ENCODE measurements at regions not wholly inside any gene's neighbourhood (a gene's known extent, or its start where the extent isn't known, plus 50 kb on each side); places are given as distances from the start of the nearest gene placed in this dataset.
A peak's percentile ranks its signal among the peaks of the same experiment; 100 is the strongest.

- DNase-seq (ENCODE audit: insufficient read length, low spot score) (no peak), FAIRE-seq (peak; percentile 6)
- no peak for TF ChIP-seq POLR2A (IDR thresholded peaks at IDR 0.05; ENCODE audit: low read depth, low read length)
Observed at GRCh38 chr10:88158526-88159122, 295.2 kb downstream of the PTEN start.

DNA sequence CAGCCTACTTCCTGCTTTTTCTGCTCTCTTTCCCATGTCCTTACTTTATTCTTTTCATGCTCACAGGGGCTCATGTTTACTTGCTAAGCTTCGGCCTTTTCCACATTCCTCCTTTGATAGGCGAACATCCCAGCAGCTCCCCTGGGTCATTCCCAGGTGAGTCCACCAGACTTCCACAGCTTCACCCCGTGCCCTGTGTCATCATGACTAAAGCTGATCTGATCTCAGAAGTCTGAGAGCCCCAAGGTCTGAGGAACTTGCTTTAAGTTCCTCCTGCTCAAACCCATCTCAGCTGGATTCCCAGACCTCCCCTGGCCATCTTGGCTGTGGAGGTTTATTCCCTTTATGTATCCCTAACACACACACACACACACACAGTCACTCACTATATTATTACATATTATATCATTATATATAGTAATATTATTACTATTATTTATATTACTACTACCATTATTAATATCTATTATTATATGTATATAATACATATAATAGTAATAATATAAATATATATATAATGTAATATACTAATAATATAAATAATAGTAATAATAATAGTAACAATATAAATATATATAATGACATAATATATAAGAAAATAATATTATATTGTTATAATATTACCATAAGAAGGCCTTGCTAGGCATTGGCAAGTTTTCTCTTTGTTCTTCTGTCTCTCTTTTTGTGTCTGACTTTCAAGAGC lies 295.9 kb downstream of the PTEN start:
- DNase-seq (ENCODE audit: insufficient read length, low spot score) = no peak
- TF ChIP-seq POLR2A (IDR thresholded peaks at IDR 0.05; ENCODE audit: low read depth, low read length) = no peak
- peak; percentile 58 for FAIRE-seq

DNA sequence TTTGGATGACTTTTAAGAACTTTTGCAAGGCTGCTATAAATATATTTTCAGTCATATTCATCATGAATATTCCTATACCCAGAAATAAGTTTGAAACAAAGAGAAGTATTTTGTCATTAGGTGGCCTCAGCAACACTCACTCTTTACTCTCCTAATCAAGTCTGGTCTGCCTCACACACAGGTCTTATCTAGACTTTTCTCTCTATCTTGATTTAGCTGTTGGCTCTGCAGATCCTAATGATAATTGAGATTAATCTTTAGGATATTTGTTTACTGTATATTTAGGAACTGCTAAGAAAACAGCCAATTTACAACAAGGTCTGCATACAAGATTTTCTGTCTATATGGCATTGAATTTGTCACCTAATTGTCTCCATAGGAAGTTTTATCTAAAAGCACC lies 297.6 kb downstream of the PTEN start:
- DNase-seq (ENCODE audit: insufficient read length, low spot score) (no peak), FAIRE-seq (no peak)
- no peak for TF ChIP-seq POLR2A (IDR thresholded peaks at IDR 0.05; ENCODE audit: low read depth, low read length)

- FAIRE-seq = no peak
- no peak for DNase-seq (ENCODE audit: insufficient read length, low spot score)
- no peak for TF ChIP-seq POLR2A (IDR thresholded peaks at IDR 0.05; ENCODE audit: low read depth, low read length)
Observed at GRCh38 chr10:88161756-88162155, 298.3 kb downstream of the PTEN start.

DNA sequence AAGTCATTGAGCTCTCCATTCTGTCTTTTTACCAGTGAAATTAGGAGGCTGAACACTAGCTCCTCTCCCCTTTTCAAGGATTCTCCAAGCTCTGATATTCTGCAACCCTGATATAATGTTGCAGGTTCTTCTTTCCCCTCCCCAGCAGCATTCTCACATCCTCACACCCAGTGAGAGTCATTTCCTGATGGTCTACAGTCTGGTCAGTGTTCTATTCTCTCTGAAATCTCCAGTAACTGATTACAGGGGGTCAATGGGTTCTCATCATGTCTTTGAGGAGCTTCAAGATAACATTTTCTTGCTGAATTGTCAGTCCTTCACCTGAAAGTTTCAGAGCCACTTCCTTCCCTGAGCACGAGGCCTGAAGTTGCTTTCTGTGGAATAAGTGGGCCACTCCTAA lies 299.4 kb downstream of the PTEN start:
- no peak for DNase-seq (ENCODE audit: insufficient read length, low spot score)
- FAIRE-seq = no peak

DNA sequence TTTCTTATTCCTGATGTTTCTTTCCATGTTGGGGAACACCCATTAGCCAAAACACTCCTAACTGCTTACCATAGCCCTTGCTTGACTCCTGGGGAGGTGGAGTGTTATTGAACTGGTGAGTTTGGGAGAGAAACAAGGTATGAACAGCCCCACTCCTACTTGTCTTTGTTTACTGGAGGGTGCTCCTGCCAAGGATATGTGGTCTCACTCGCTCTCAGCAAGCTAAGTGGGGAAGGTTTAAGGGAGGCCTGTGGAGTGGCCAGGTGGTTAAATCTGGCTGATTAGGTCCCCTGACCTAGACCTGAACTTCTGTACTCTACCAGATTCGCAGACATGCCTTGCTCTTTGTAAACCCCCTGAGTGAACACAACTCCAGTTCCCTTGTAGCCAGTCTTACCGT lies 300.1 kb downstream of the PTEN start:
- DNase-seq (ENCODE audit: insufficient read length, low spot score) (no peak), FAIRE-seq (no peak)
- no peak for TF ChIP-seq POLR2A (IDR thresholded peaks at IDR 0.05; ENCODE audit: low read depth, low read length)

More for the DNA sequence above, 299.4 kb downstream of the PTEN start:
- no peak for TF ChIP-seq POLR2A (IDR thresholded peaks at IDR 0.05; ENCODE audit: low read depth, low read length)

DNA sequence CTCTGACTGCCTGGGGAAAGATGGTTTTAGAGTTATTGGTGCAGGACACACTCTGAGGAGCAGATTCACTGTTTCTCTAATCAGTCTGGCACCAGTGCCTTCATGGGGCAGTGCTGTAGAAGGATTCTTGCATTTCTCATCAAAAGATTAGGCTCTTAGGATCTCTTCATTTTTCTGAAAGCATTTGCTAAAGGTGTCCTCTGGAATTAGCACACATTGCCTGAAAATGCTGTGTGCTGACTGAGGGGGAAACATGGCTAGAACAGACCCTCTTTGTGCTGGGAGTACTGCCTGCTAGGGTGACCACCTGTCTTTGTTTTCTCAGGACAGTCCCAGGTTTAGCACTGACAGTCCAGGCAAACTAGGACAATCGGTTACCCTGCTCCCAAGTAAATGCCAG lies 301.0 kb downstream of the PTEN start:
- no peak for TF ChIP-seq POLR2A (IDR thresholded peaks at IDR 0.05; ENCODE audit: low read depth, low read length)
- FAIRE-seq = peak; percentile 68
- DNase-seq (ENCODE audit: insufficient read length, low spot score) = no peak

DNA sequence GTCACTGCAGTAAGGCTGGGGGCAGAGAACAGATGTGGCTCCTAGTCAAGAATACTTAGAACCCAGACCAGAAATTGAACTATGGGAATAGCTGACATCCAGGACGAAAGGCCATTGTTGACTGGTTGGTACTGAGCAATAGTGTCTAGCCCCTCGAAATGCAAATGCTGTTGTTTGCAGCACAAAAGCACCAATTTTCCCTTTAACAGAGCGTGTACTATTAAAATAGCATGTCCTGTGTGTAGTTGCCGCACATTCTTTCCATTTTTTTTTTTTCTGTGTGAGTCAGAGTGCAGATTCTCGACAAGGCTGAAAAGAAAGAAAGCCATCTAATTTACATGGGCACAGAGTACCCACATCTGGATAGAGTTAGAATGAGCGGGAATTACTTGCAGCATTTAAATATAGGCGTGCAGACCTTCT lies 302.4 kb downstream of the PTEN start:
- TF ChIP-seq POLR2A (IDR thresholded peaks at IDR 0.05; ENCODE audit: low read depth, low read length) = no peak
- FAIRE-seq = no peak
- DNase-seq (ENCODE audit: insufficient read length, low spot score) = no peak

DNA sequence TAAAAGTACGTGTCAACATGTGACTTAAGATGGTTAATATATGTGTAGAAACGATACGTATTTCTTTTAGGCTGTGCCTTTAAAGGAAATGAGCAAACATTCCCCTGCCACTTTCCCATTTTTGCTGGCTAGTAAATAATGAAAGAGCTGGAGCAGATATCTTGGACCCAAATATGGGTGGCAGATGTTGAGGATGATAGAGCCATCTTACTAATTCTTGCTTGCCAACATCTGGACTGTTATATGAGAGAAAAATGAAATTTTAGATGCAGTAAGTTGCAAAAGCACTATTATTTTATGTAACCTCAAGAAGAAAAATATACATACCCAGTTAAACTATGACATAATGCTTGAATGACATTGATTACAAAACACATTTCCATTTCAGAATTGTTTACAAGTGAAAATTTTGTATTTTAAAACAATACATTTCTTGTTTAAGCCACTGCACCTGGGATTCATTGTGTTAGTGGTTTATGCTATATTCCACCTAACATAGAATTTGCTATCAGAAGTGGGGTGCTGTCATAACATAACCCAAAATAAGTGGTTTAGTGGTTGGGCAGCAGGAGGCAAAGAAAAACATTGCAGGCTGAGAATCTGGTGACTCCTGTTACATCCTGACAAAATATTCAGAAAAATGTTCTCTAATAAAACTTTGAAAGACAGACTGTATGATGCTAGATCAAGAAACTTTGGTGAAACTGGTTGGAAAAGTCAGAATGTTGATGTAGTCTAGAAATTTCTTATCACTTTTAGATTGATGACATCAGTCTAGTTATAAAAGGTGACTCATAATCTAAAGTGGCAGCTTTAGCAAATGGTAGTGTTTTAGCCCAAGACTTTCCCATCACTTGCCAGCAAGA lies 305.0 kb downstream of the PTEN start:
- no peak for TF ChIP-seq POLR2A (IDR thresholded peaks at IDR 0.05; ENCODE audit: low read depth, low read length)
- DNase-seq (ENCODE audit: insufficient read length, low spot score) = no peak
- FAIRE-seq = peak; percentile 55

GRCh38 chr10:88169037-88169319 lies 305.6 kb downstream of the PTEN start:
- no peak for TF ChIP-seq POLR2A (IDR thresholded peaks at IDR 0.05; ENCODE audit: low read depth, low read length)
- no peak for FAIRE-seq
- DNase-seq (ENCODE audit: insufficient read length, low spot score) = no peak

DNA sequence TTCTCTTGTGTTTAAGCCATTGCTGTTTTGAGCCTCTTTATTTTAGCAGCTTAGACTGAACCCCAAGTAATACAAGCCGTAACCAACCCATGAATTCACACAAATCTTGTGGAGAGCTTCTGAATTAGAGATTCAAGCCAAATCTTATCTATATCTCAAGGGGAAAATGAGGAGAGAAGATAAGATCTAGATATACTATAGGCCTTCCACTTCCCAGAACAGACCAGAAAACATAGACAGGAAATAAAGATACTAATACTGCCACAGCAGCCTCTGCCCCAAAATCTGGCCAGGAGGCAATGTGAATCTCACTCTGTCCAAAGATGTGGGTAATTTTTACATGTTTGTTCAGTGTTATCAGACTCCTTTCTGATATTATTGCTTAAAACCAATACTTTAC lies 307.2 kb downstream of the PTEN start:
- DNase-seq (ENCODE audit: insufficient read length, low spot score) = no peak
- no peak for TF ChIP-seq POLR2A (IDR thresholded peaks at IDR 0.05; ENCODE audit: low read depth, low read length)
- peak; percentile 23 for FAIRE-seq

GRCh38 chr10:88172159-88172558 lies 308.7 kb downstream of the PTEN start:
- DNase-seq (ENCODE audit: insufficient read length, low spot score) (no peak), FAIRE-seq (no peak)
- no peak for TF ChIP-seq POLR2A (IDR thresholded peaks at IDR 0.05; ENCODE audit: low read depth, low read length)

- DNase-seq (ENCODE audit: insufficient read length, low spot score) (no peak), FAIRE-seq (peak; percentile 20)
- no peak for TF ChIP-seq POLR2A (IDR thresholded peaks at IDR 0.05; ENCODE audit: low read depth, low read length)
Observed at GRCh38 chr10:88174391-88174790, 311.0 kb downstream of the PTEN start.

- DNase-seq (ENCODE audit: insufficient read length, low spot score) (no peak), FAIRE-seq (peak; percentile 48)
- no peak for TF ChIP-seq POLR2A (IDR thresholded peaks at IDR 0.05; ENCODE audit: low read depth, low read length)
Observed at GRCh38 chr10:88178758-88179157, 315.3 kb downstream of the PTEN start.

GRCh38 chr10:88179831-88180230 lies 316.4 kb downstream of the PTEN start:
- peak; percentile 11 for FAIRE-seq

More at GRCh38 chr10:88179831-88180230, 316.4 kb downstream of the PTEN start:
- no peak for DNase-seq (ENCODE audit: insufficient read length, low spot score)
- TF ChIP-seq POLR2A (IDR thresholded peaks at IDR 0.05; ENCODE audit: low read depth, low read length) = no peak
